Gastroesophageal sphincter (tissue), 4 donors: ENCODE measurements at regions not wholly inside any gene's neighbourhood (a gene's known extent, or its start where the extent isn't known, plus 50 kb on each side); places are given as distances from the start of the nearest gene placed in this dataset.

ENCODE experiments used
- ATAC-seq: fragments of 150-250 bp; one replicate; pipeline ENCODE4 v1.9.1; 2016; ENCODE audit warnings: mild to moderate bottlenecking, moderate library complexity
- H3K27ac ChIP-seq, 4 donors: fragments of 200-600 bp; sonication (generic) in 3 of 4; 1 replicate in 3 of 4; 2 replicates in 1 of 4; pipeline ENCODE4 v1.5.1; 2016 to 2019
- H3K27me3 ChIP-seq: fragments of 200-600 bp; sonication (generic); one replicate; pipeline ENCODE4 v1.5.1; 2019
- H3K36me3 ChIP-seq, 2 donors: fragments of 200-600 bp; sonication (generic); one replicate each; pipeline ENCODE4 v1.5.1; 2019; ENCODE audit warnings: control low read depth in 1 of 2
- H3K4me1 ChIP-seq, 3 donors: fragments of 200-600 bp; sonication (generic); 1 replicate in 2 of 3; 2 replicates in 1 of 3; pipeline ENCODE4 v1.5.1; 2016 to 2019; ENCODE audit warnings: control low read depth in 2 of 3
- H3K4me3 ChIP-seq, 2 donors: fragments of 200-600 bp; sonication (generic); one replicate each; pipeline ENCODE4 v1.5.1; 2019; ENCODE audit warnings: mild to moderate bottlenecking in 1 of 2, moderate library complexity in 1 of 2
- H3K9me3 ChIP-seq, 3 donors: fragments of 200-600 bp; sonication (generic); one replicate each; pipeline ENCODE4 v1.5.1; 2017 to 2019; ENCODE audit warnings: control low read depth in 2 of 3
- CTCF ChIP-seq, 4 experiments: fragments of 200-600 bp in 2 of 4; fragments of 450-650 bp in 2 of 4; sonication (generic) in 1 of 4; IDR thresholded peaks; one replicate each; pipeline ENCODE4 v1.5.1; 2017 to 2019; ENCODE audit warnings: antibody characterized with exemption in 4 of 4, mild to moderate bottlenecking in 2 of 4, moderate library complexity in 2 of 4
- EP300 ChIP-seq: sonication (generic); formaldehyde crosslinking; IDR thresholded peaks from one replicate; pipeline ENCODE4 v1.6.1; 2017; ENCODE audit warnings: antibody characterized with exemption, mild to moderate bottlenecking
- POLR2A ChIP-seq, 2 donors: fragments of 450-650 bp; IDR thresholded peaks; one replicate each; pipeline ENCODE4 v1.6.1; 2017; ENCODE audit warnings: antibody characterized with exemption in 2 of 2, mild to moderate bottlenecking in 2 of 2, moderate library complexity in 1 of 2
- POLR2AphosphoS5 ChIP-seq: sonication (generic); formaldehyde crosslinking; IDR thresholded peaks from one replicate; pipeline ENCODE4 v1.6.1; 2017; ENCODE audit warnings: antibody characterized with exemption
- WGBS, 2 donors: methylation state at CpG; one replicate each; pipeline ENCODE4 v1.1.5; 2018; ENCODE audit warnings: low coverage in 1 of 2; 5-methylcytosine and 5-hydroxymethylcytosine counted together

- no peaks in the 10 kb centered on the region for H3K9me3 ChIP-seq
- no peak for TF ChIP-seq POLR2AphosphoS5
- no peak for TF ChIP-seq POLR2A (IDR thresholded peaks at IDR 0.05)
- TF ChIP-seq EP300, result no peak
- no peak for TF ChIP-seq CTCF (IDR thresholded peaks at IDR 0.05)
- H3K4me3 ChIP-seq, result no peak overlapping the region
- H3K4me1 ChIP-seq, result no peaks in the 10 kb centered on the region
- no peaks in the 10 kb centered on the region for H3K36me3 ChIP-seq
- H3K27me3 ChIP-seq, result no peaks in the 10 kb centered on the region
- no peak overlapping the region for H3K27ac ChIP-seq
- no peak for ATAC-seq
- WGBS, 2 donors, result 68 to 75% methylated on average over 4 to 5 of the region's 5 CpGs
Measured at GRCh38 chr14:53668897-53669296, 287.7 kb downstream of the BMP4 start.

- peak; percentile 34 for ATAC-seq
- Histone ChIP-seq H3K27me3 (no peaks in the 10 kb centered on the region), H3K36me3 (no peaks in the 10 kb centered on the region), H3K27ac (no peak overlapping the region), H3K4me1 (no peaks in the 10 kb centered on the region), H3K9me3 (no peaks in the 10 kb centered on the region), H3K4me3 (no peak overlapping the region)
- WGBS, 2 donors, result 66 to 90% methylated on average over 1 to 2 of the region's 3 CpGs
- no peak for TF ChIP-seq EP300
- TF ChIP-seq POLR2A (IDR thresholded peaks at IDR 0.05), result no peak
- TF ChIP-seq CTCF (IDR thresholded peaks at IDR 0.05), result peak in 2 of 4 experiments; percentile 19 to 22
- no peak for TF ChIP-seq POLR2AphosphoS5
Measured at GRCh38 chr14:53663709-53664108, 292.9 kb downstream of the BMP4 start.

- no peak for ATAC-seq
- WGBS, 2 donors, result 74 to 93% methylated on average over 3 of the region's 3 CpGs
- Histone ChIP-seq H3K4me3 (no peak overlapping the region), H3K27me3 (no peaks in the 10 kb centered on the region), H3K27ac (no peak overlapping the region), H3K9me3 (no peaks in the 10 kb centered on the region), H3K36me3 (no peaks in the 10 kb centered on the region), H3K4me1 (no peaks in the 10 kb centered on the region)
- TF ChIP-seq POLR2AphosphoS5, result no peak
- no peak for TF ChIP-seq POLR2A (IDR thresholded peaks at IDR 0.05)
- no peak for TF ChIP-seq CTCF (IDR thresholded peaks at IDR 0.05)
- TF ChIP-seq EP300, result no peak
Measured at GRCh38 chr14:53655080-53655785, 301.4 kb downstream of the BMP4 start.

GRCh38 chr14:53652068-53652467 is 304.6 kb downstream of the BMP4 start:
- Histone ChIP-seq H3K4me3 (no peak overlapping the region), H3K36me3 (no peaks in the 10 kb centered on the region), H3K27me3 (no peaks in the 10 kb centered on the region), H3K9me3 (no peaks in the 10 kb centered on the region), H3K4me1 (no peaks in the 10 kb centered on the region), H3K27ac (no peak overlapping the region)
- ATAC-seq, result no peak
- WGBS, 2 donors, result 86 to 89% methylated on average over 1 of the region's 1 CpG
- TF ChIP-seq POLR2A (IDR thresholded peaks at IDR 0.05), result no peak
- no peak for TF ChIP-seq POLR2AphosphoS5
- no peak for TF ChIP-seq EP300
- TF ChIP-seq CTCF (IDR thresholded peaks at IDR 0.05), result no peak

- 69 to 82% methylated on average over 3 of the region's 3 CpGs for WGBS, 2 donors
Measured at GRCh38 chr14:53651096-53651740, 305.4 kb downstream of the BMP4 start.

More at GRCh38 chr14:53651096-53651740, 305.4 kb downstream of the BMP4 start:
- no peak overlapping the region for H3K27ac ChIP-seq
- no peaks in the 10 kb centered on the region for H3K9me3 ChIP-seq
- TF ChIP-seq POLR2AphosphoS5 (no peak), POLR2A (IDR thresholded peaks at IDR 0.05) (no peak), CTCF (IDR thresholded peaks at IDR 0.05) (no peak), EP300 (no peak)
- no peak overlapping the region for H3K4me3 ChIP-seq
- H3K27me3 ChIP-seq, result no peaks in the 10 kb centered on the region
- no peak for ATAC-seq
- H3K36me3 ChIP-seq, result no peaks in the 10 kb centered on the region
- H3K4me1 ChIP-seq, result no peaks in the 10 kb centered on the region
